OCI-LY7 (cell line): ENCODE measurements at regions not wholly inside any gene's neighbourhood (a gene's known extent, or its start where the extent isn't known, plus 50 kb on each side); places are given as distances from the start of the nearest gene placed in this dataset.

Experiments
- EZH2phosphoT487 ChIP-seq: fragments of 200-600 bp; sonication (generic); IDR thresholded peaks from 2 replicates; pipeline ENCODE4 v1.6.1; 2018; ENCODE audit warnings: low read depth, borderline replicate concordance, mild to moderate bottlenecking, mixed run types, antibody characterized with exemption, low read length, moderate library complexity, mixed read lengths
- TF ChIP-seq, protein P1 (sequence below): fragments of 200-600 bp; sonication (generic); conservative IDR thresholded peaks from 2 replicates; pipeline ENCODE4 v1.5.1; 2014; ENCODE audit warnings: mild to moderate bottlenecking, antibody characterized with exemption, low read length, moderate library complexity, mixed read lengths

DNA sequence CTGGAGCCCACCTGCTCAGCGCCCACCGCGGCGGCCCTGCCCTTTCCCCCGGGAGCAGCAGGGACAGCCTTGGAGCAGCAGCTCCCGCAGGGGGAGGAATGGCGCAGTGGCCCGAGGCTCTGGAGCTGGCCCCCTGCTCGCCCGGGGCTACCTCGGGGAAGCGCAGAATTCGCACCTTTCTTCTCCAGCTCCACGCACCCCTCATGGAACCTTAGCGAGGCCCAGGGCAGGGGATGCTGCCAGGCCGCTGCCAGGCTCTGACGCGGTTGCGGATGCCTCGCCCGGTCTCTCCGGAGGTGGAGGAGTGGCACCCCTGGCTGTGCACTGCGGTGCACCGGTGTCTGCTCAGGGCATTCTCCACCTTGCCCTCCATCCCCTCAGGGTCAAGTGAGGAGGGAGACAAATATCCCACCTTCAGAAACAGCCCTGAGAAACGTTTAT lies 84.9 kb upstream of the MKI67 start:
- TF ChIP-seq, protein P1, sequence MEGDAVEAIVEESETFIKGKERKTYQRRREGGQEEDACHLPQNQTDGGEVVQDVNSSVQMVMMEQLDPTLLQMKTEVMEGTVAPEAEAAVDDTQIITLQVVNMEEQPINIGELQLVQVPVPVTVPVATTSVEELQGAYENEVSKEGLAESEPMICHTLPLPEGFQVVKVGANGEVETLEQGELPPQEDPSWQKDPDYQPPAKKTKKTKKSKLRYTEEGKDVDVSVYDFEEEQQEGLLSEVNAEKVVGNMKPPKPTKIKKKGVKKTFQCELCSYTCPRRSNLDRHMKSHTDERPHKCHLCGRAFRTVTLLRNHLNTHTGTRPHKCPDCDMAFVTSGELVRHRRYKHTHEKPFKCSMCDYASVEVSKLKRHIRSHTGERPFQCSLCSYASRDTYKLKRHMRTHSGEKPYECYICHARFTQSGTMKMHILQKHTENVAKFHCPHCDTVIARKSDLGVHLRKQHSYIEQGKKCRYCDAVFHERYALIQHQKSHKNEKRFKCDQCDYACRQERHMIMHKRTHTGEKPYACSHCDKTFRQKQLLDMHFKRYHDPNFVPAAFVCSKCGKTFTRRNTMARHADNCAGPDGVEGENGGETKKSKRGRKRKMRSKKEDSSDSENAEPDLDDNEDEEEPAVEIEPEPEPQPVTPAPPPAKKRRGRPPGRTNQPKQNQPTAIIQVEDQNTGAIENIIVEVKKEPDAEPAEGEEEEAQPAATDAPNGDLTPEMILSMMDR, result no peak
- no peak for TF ChIP-seq EZH2phosphoT487
